Gastroesophageal sphincter (tissue), 4 donors: ENCODE measurements at regions not wholly inside any gene's neighbourhood (a gene's known extent, or its start where the extent isn't known, plus 50 kb on each side); places are given as distances from the start of the nearest gene placed in this dataset.

Source experiments
- ATAC-seq: fragments of 150-250 bp; one replicate; pipeline ENCODE4 v1.9.1; 2016; ENCODE audit warnings: mild to moderate bottlenecking, moderate library complexity
- H3K27ac ChIP-seq, 4 donors: fragments of 200-600 bp; sonication (generic) in 3 of 4; 1 replicate in 3 of 4; 2 replicates in 1 of 4; pipeline ENCODE4 v1.5.1; 2016 to 2019
- H3K27me3 ChIP-seq: fragments of 200-600 bp; sonication (generic); one replicate; pipeline ENCODE4 v1.5.1; 2019
- H3K36me3 ChIP-seq, 2 donors: fragments of 200-600 bp; sonication (generic); one replicate each; pipeline ENCODE4 v1.5.1; 2019; ENCODE audit warnings: control low read depth in 1 of 2
- H3K4me1 ChIP-seq, 3 donors: fragments of 200-600 bp; sonication (generic); 1 replicate in 2 of 3; 2 replicates in 1 of 3; pipeline ENCODE4 v1.5.1; 2016 to 2019; ENCODE audit warnings: control low read depth in 2 of 3
- H3K4me3 ChIP-seq, 2 donors: fragments of 200-600 bp; sonication (generic); one replicate each; pipeline ENCODE4 v1.5.1; 2019; ENCODE audit warnings: mild to moderate bottlenecking in 1 of 2, moderate library complexity in 1 of 2
- H3K9me3 ChIP-seq, 3 donors: fragments of 200-600 bp; sonication (generic); one replicate each; pipeline ENCODE4 v1.5.1; 2017 to 2019; ENCODE audit warnings: control low read depth in 2 of 3
- CTCF ChIP-seq, 4 experiments: fragments of 200-600 bp in 2 of 4; fragments of 450-650 bp in 2 of 4; sonication (generic) in 1 of 4; IDR thresholded peaks; one replicate each; pipeline ENCODE4 v1.5.1; 2017 to 2019; ENCODE audit warnings: antibody characterized with exemption in 4 of 4, mild to moderate bottlenecking in 2 of 4, moderate library complexity in 2 of 4
- EP300 ChIP-seq: sonication (generic); formaldehyde crosslinking; IDR thresholded peaks from one replicate; pipeline ENCODE4 v1.6.1; 2017; ENCODE audit warnings: antibody characterized with exemption, mild to moderate bottlenecking
- POLR2A ChIP-seq, 2 donors: fragments of 450-650 bp; IDR thresholded peaks; one replicate each; pipeline ENCODE4 v1.6.1; 2017; ENCODE audit warnings: antibody characterized with exemption in 2 of 2, mild to moderate bottlenecking in 2 of 2, moderate library complexity in 1 of 2
- POLR2AphosphoS5 ChIP-seq: sonication (generic); formaldehyde crosslinking; IDR thresholded peaks from one replicate; pipeline ENCODE4 v1.6.1; 2017; ENCODE audit warnings: antibody characterized with exemption
- WGBS, 2 donors: methylation state at CpG; one replicate each; pipeline ENCODE4 v1.1.5; 2018; ENCODE audit warnings: low coverage in 1 of 2; 5-methylcytosine and 5-hydroxymethylcytosine counted together

- Histone ChIP-seq H3K27me3 (no peaks in the 10 kb centered on the region), H3K4me3 (no peak overlapping the region), H3K36me3 (no peaks in the 10 kb centered on the region), H3K4me1 (no peaks in the 10 kb centered on the region), H3K9me3 (peaks cover 0 to under 1% (median 0%) of the 10 kb centered on the region in 3 donors), H3K27ac (no peak overlapping the region)
- WGBS, 2 donors = 88 to 92% methylated on average over 2 of the region's 3 CpGs
- no peak for TF ChIP-seq EP300
- no peak for TF ChIP-seq POLR2A (IDR thresholded peaks at IDR 0.05)
- TF ChIP-seq POLR2AphosphoS5 = no peak
- TF ChIP-seq CTCF (IDR thresholded peaks at IDR 0.05) = no peak
- no peak for ATAC-seq
These were observed 402.2 kb downstream of the AASDHPPT start for GRCh38 chr11:106479646-106480045.

GRCh38 chr11:106480581-106481190 is 403.2 kb downstream of the AASDHPPT start:
- Histone ChIP-seq H3K27me3 (no peaks in the 10 kb centered on the region), H3K9me3 (no peaks in the 10 kb centered on the region), H3K4me3 (no peak overlapping the region), H3K4me1 (no peaks in the 10 kb centered on the region), H3K27ac (no peak overlapping the region), H3K36me3 (no peaks in the 10 kb centered on the region)
- no peak for ATAC-seq
- WGBS, 2 donors = 79 to 80% methylated on average over 1 of the region's 1 CpG
- TF ChIP-seq EP300 (no peak), CTCF (IDR thresholded peaks at IDR 0.05) (no peak), POLR2A (IDR thresholded peaks at IDR 0.05) (no peak), POLR2AphosphoS5 (no peak)

- Histone ChIP-seq H3K27ac (no peak overlapping the region), H3K4me3 (no peak overlapping the region), H3K27me3 (no peaks in the 10 kb centered on the region), H3K9me3 (no peaks in the 10 kb centered on the region), H3K4me1 (no peaks in the 10 kb centered on the region), H3K36me3 (no peaks in the 10 kb centered on the region)
- WGBS, 2 donors = 24 to 41% methylated on average over 3 of the region's 3 CpGs
- no peak for ATAC-seq
- TF ChIP-seq CTCF (IDR thresholded peaks at IDR 0.05) (no peak), POLR2AphosphoS5 (no peak)
These were observed 405.7 kb downstream of the AASDHPPT start for GRCh38 chr11:106482917-106483785.

GRCh38 chr11:106491751-106492150 is 414.3 kb downstream of the AASDHPPT start:
- no peak for ATAC-seq
- no peak overlapping the region for H3K27ac ChIP-seq

More at GRCh38 chr11:106491751-106492150, 414.3 kb downstream of the AASDHPPT start:
- Histone ChIP-seq H3K36me3 (no peaks in the 10 kb centered on the region), H3K4me3 (no peak overlapping the region), H3K27me3 (no peaks in the 10 kb centered on the region), H3K4me1 (no peaks in the 10 kb centered on the region), H3K9me3 (peaks cover 0 to 4% (median 0%) of the 10 kb centered on the region in 3 donors)
- no peak for TF ChIP-seq POLR2AphosphoS5
- no peak for TF ChIP-seq CTCF (IDR thresholded peaks at IDR 0.05)
- TF ChIP-seq EP300 = no peak
- TF ChIP-seq POLR2A (IDR thresholded peaks at IDR 0.05) = no peak
